PC-3 (cell line): ENCODE measurements at regions not wholly inside any gene's neighbourhood (a gene's known extent, or its start where the extent isn't known, plus 50 kb on each side); places are given as distances from the start of the nearest gene placed in this dataset.

Experiments used
- ATAC-seq: fragments of 200-7000 bp; cut with Tn5 transposase; 2 replicates; pipeline ENCODE4 v1.9.1; 2020; ENCODE audit warnings: mild to moderate bottlenecking, moderate library complexity
- BruUV-seq: library from RNA; stranded (reverse); fragments of 400-500 nt; replicated peaks from 2 replicates; lab custom pipeline; 2021; lab: Mats Ljungman, UMichigan
- CTCF ChIA-PET: fragments of 300-600 bp; sonication (Branson Sonifier 250); formaldehyde crosslinking; loops from one replicate; lab custom pipeline; 2022; ENCODE audit warnings: antibody characterized with exemption; lab: Charles Lee
- POLR2A ChIA-PET: fragments of 300-600 bp; sonication (Branson Sonifier 250); formaldehyde crosslinking; loops from one replicate; lab custom pipeline; 2022; ENCODE audit warnings: antibody characterized with exemption; ENCODE audit not compliant: unreplicated experiment; lab: Charles Lee
- DNase-seq: peaks from one replicate; pipeline ENCODE4 v3.0.0-alpha.2; 2015
- H2AFZ ChIP-seq: fragments of 300-600 bp; sonication (generic); 2 replicates; pipeline ENCODE4 v1.6.0; 2016; ENCODE audit warnings: antibody characterized with exemption, low read length
- H3F3A ChIP-seq: fragments of 300-600 bp; sonication (generic); one replicate; pipeline ENCODE4 v1.6.0; 2017; ENCODE audit warnings: antibody characterized with exemption, low read length, control low read depth, mild to moderate bottlenecking; ENCODE audit not compliant: unreplicated experiment
- H3K27ac ChIP-seq: fragments of 300-600 bp; sonication (generic); 2 replicates; pipeline ENCODE4 v1.5.1; 2016; ENCODE audit warnings: mild to moderate bottlenecking, low read length
- H3K27me3 ChIP-seq: fragments of 300-600 bp; sonication (generic); 2 replicates; pipeline ENCODE4 v1.6.1; 2016; ENCODE audit warnings: low read length, mixed read lengths
- H3K36me3 ChIP-seq: fragments of 300-600 bp; sonication (generic); 2 replicates; pipeline ENCODE4 v1.6.1; 2016; ENCODE audit warnings: low read depth, mixed run types, low read length, mixed read lengths
- H3K4me1 ChIP-seq: fragments of 300-600 bp; sonication (generic); 2 replicates; pipeline ENCODE4 v1.5.1; 2016; ENCODE audit warnings: low read length; ENCODE audit not compliant: insufficient read depth
- H3K4me2 ChIP-seq: fragments of 300-600 bp; sonication (generic); 2 replicates; pipeline ENCODE4 v1.6.0; 2016; ENCODE audit warnings: low read length
- H3K4me3 ChIP-seq: fragments of 300-600 bp; sonication (generic); 2 replicates; pipeline ENCODE4 v1.5.1; 2016; ENCODE audit warnings: mild to moderate bottlenecking, low read length, mixed read lengths
- H3K79me2 ChIP-seq: fragments of 300-600 bp; sonication (generic); 2 replicates; pipeline ENCODE4 v1.6.1; 2017; ENCODE audit warnings: low read length, mixed read lengths
- H3K9ac ChIP-seq: fragments of 300-600 bp; sonication (generic); 2 replicates; pipeline ENCODE4 v1.6.0; 2016; ENCODE audit warnings: mild to moderate bottlenecking, low read length
- H3K9me2 ChIP-seq: fragments of 300-600 bp; sonication (generic); replicated peaks from 2 replicates; pipeline ENCODE4 v1.6.1; 2016; ENCODE audit warnings: mixed run types, low read length, mixed read lengths
- H3K9me3 ChIP-seq: fragments of 300-600 bp; sonication (generic); 2 replicates; pipeline ENCODE4 v1.6.1; 2016; ENCODE audit warnings: low read length, mixed read lengths
- H4K20me1 ChIP-seq: fragments of 300-600 bp; sonication (generic); 2 replicates; pipeline ENCODE4 v1.6.1; 2016; ENCODE audit warnings: low read length, mixed read lengths
- EZH2 ChIP-seq: fragments of 300-600 bp; sonication (generic); IDR thresholded peaks from one replicate; pipeline ENCODE4 v1.6.1; 2017; ENCODE audit warnings: antibody characterized with exemption, mild to moderate bottlenecking, low read length; ENCODE audit not compliant: unreplicated experiment
- EZH2phosphoT487 ChIP-seq: fragments of 300-600 bp; sonication (generic); IDR thresholded peaks from 2 replicates; pipeline ENCODE4 v1.6.1; 2018; ENCODE audit warnings: mild to moderate bottlenecking, antibody characterized with exemption, low read length, borderline replicate concordance
- intact Hi-C: fragments of 100-400 bp; cut with micrococcal nuclease; formaldehyde crosslinking; loops from 2 replicates; pipeline ENCODE4 v1.9.0; 2023
- TF ChIP-seq, protein P1 (sequence below): fragments of 300-600 bp; sonication (generic); conservative IDR thresholded peaks from 2 replicates; pipeline ENCODE4 v1.5.1; 2017; ENCODE audit warnings: antibody characterized with exemption, low read depth, mild to moderate bottlenecking, low read length

DNA sequence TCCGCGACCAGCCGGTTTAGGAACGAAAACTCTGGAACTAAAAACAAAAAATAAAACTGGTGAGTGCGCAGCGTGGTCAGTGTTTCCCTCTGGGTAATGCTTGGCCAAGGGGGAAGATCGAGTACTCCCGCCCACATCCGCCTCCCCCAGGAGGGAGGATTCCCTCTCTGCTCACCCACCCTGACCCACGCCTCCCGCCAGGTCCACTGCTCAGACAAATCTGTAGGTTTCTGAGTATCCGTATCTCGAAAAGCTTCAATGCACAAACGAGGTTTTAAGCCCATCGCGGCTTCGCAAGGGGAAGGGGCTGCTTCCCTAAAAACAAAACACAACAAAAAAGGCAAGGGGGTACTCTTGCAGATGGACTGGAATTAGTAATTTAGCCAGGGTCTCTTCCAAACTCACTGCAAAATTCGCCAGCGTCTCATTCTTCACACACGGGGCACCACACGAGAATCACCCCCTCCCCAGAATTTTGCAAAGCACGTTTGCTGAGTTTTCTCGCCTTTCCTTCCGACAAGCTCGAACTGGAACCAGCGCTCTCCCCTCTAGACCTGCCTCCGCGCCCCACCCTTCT is 75.2 kb downstream of the INSIG1 start:
- POLR2A ChIA-PET: no interaction called here
- Histone ChIP-seq H3K27me3 (peaks cover 34% of the 10 kb centered on the region), H3K4me3 (no peak overlapping the region), H3K9me2 (no peaks in the 10 kb centered on the region), H3K9ac (no peak overlapping the region), H3K36me3 (no peaks in the 10 kb centered on the region), H3K4me1 (no peaks in the 10 kb centered on the region), H3K9me3 (no peaks in the 10 kb centered on the region), H3K27ac (no peak overlapping the region), H4K20me1 (no peaks in the 10 kb centered on the region), H3K4me2 (no peak overlapping the region), H2AFZ (no peak overlapping the region), H3F3A (no peaks in the 10 kb centered on the region), H3K79me2 (no peaks in the 10 kb centered on the region)
- TF ChIP-seq, protein P1, sequence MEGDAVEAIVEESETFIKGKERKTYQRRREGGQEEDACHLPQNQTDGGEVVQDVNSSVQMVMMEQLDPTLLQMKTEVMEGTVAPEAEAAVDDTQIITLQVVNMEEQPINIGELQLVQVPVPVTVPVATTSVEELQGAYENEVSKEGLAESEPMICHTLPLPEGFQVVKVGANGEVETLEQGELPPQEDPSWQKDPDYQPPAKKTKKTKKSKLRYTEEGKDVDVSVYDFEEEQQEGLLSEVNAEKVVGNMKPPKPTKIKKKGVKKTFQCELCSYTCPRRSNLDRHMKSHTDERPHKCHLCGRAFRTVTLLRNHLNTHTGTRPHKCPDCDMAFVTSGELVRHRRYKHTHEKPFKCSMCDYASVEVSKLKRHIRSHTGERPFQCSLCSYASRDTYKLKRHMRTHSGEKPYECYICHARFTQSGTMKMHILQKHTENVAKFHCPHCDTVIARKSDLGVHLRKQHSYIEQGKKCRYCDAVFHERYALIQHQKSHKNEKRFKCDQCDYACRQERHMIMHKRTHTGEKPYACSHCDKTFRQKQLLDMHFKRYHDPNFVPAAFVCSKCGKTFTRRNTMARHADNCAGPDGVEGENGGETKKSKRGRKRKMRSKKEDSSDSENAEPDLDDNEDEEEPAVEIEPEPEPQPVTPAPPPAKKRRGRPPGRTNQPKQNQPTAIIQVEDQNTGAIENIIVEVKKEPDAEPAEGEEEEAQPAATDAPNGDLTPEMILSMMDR: no peak
- TF ChIP-seq EZH2phosphoT487: no peak
- TF ChIP-seq EZH2: no peak
- no peak for DNase-seq
- CTCF ChIA-PET: no interaction called here
- intact Hi-C loops: no loop called here
- ATAC-seq: no peak
- no TSS peak for BruUV-seq

DNA sequence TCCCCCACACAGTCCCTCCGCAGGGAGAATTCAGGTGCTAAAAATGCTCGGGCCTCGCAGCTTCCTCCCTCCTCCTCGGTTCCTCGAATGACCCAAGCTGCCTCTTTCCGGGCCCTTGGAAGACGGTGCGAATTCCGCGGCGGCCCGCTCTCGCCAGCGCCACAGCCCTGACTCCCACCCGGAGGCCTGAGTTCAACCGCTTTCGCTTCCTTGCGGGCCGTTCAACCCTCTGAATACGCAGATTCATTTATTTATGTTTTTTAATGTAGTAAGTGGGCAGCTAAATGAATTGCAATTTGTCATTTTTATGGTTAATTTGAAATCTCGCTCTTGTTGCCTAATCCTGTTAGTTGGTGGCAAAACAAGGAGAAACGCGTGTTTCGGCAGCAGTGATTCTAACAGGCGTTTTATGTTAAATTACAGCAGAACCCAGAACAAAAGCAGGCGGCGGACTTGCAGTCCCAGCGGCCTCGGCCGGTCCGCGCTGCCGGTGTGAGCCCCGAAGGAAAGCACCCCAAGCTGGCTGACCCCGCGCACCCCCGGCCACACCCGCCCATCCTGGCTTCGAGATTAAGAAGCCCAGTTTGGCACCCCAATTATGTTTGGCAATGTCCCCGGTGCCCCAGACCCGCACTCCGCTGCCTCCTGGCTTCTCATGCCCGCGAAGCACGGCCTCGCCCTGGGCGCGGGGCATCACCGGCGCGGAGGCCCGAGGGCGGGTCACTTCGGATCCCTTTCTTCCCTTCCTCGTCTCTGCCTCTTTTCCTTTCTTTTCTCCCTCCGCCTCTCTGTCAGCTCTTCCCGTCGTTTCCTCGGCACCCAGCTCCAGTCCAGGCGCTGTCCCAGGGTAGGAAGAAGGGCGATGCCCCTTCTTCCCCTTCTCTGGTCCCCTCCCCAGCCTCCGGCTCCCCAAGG is 75.9 kb downstream of the INSIG1 start:
- Histone ChIP-seq H3K4me3 (no peak overlapping the region), H3K9me2 (no peaks in the 10 kb centered on the region), H3K9ac (no peak overlapping the region), H3K36me3 (no peaks in the 10 kb centered on the region), H3K4me2 (no peak overlapping the region), H3K79me2 (no peaks in the 10 kb centered on the region), H3K27me3 (peaks cover 42% of the 10 kb centered on the region), H3K9me3 (no peaks in the 10 kb centered on the region), H3F3A (no peaks in the 10 kb centered on the region), H3K4me1 (no peaks in the 10 kb centered on the region), H3K27ac (no peak overlapping the region), H2AFZ (no peak overlapping the region), H4K20me1 (no peaks in the 10 kb centered on the region)
- no peak for DNase-seq
- POLR2A ChIA-PET: no interaction called here
- ATAC-seq: no peak
- no peak for TF ChIP-seq EZH2phosphoT487
- no peak for TF ChIP-seq EZH2
- TF ChIP-seq, protein P1: no peak
- intact Hi-C loops: no loop called here
- BruUV-seq: no TSS peak
- CTCF ChIA-PET: no interaction called here
